Effector CD8-positive, alpha-beta T cell (primary cell): ENCODE measurements at regions not wholly inside any gene's neighbourhood (a gene's known extent, or its start where the extent isn't known, plus 50 kb on each side); places are given as distances from the start of the nearest gene placed in this dataset.

ENCODE experiments used
- DNase-seq: peaks from one replicate; lab custom pipeline; 2025; lab: John Stamatoyannopoulos, UW

- no peak for DNase-seq
Observed at GRCh38 chr4:14545163-14545562, 457.1 kb upstream of the CPEB2 start.

GRCh38 chr4:14545807-14546206 lies 456.5 kb upstream of the CPEB2 start:
- no peak for DNase-seq

- no peak for DNase-seq
Observed at GRCh38 chr4:14552119-14552518, 450.2 kb upstream of the CPEB2 start.

GRCh38 chr4:14559646-14560045 lies 442.6 kb upstream of the CPEB2 start:
- no peak for DNase-seq

- DNase-seq, result no peak
Observed at GRCh38 chr4:14560577-14560976, 441.7 kb upstream of the CPEB2 start.

- no peak for DNase-seq
Observed at GRCh38 chr4:14562901-14563300, 439.4 kb upstream of the CPEB2 start.

- no peak for DNase-seq
Observed at GRCh38 chr4:14564281-14564680, 438.0 kb upstream of the CPEB2 start.

GRCh38 chr4:14566518-14566917 lies 435.8 kb upstream of the CPEB2 start:
- no peak for DNase-seq

GRCh38 chr4:14568351-14568750 lies 433.9 kb upstream of the CPEB2 start:
- no peak for DNase-seq

- DNase-seq, result no peak
Observed at GRCh38 chr4:14575289-14575688, 427.0 kb upstream of the CPEB2 start.

- DNase-seq, result no peak
Observed at GRCh38 chr4:14575919-14576318, 426.4 kb upstream of the CPEB2 start.

- no peak for DNase-seq
Observed at GRCh38 chr4:14580061-14580460, 422.2 kb upstream of the CPEB2 start.

- no peak for DNase-seq
Observed at GRCh38 chr4:14581741-14582140, 420.5 kb upstream of the CPEB2 start.

- DNase-seq, result no peak
Observed at GRCh38 chr4:14582677-14583076, 419.6 kb upstream of the CPEB2 start.

GRCh38 chr4:14583331-14583730 lies 418.9 kb upstream of the CPEB2 start:
- no peak for DNase-seq

GRCh38 chr4:14583752-14584151 lies 418.5 kb upstream of the CPEB2 start:
- no peak for DNase-seq

GRCh38 chr4:14592950-14593349 lies 409.3 kb upstream of the CPEB2 start:
- no peak for DNase-seq

- no peak for DNase-seq
Observed at GRCh38 chr4:14596028-14596427, 406.3 kb upstream of the CPEB2 start.

GRCh38 chr4:14596437-14596836 lies 405.8 kb upstream of the CPEB2 start:
- no peak for DNase-seq

- no peak for DNase-seq
Observed at GRCh38 chr4:14596904-14597303, 405.4 kb upstream of the CPEB2 start.

- no peak for DNase-seq
Observed at GRCh38 chr4:14602206-14602605, 400.1 kb upstream of the CPEB2 start.

- no peak for DNase-seq
Observed at GRCh38 chr4:14607001-14607400, 395.3 kb upstream of the CPEB2 start.

- DNase-seq, result no peak
Observed at GRCh38 chr4:14607578-14607977, 394.7 kb upstream of the CPEB2 start.

- DNase-seq, result no peak
Observed at GRCh38 chr4:14608630-14609029, 393.7 kb upstream of the CPEB2 start.

- no peak for DNase-seq
Observed at GRCh38 chr4:14614840-14615239, 387.4 kb upstream of the CPEB2 start.
